A673 (cell line): ENCODE measurements at regions not wholly inside any gene's neighbourhood (a gene's known extent, or its start where the extent isn't known, plus 50 kb on each side); places are given as distances from the start of the nearest gene placed in this dataset. TPM values are rescaled to one million over a fixed set of nuclear protein-coding genes. Genes with fewer than 3 reads are reported as not detected.

Experiments
- microRNA-seq: library from miRNA; unstranded; fragments of <30 nt; microRNA quantifications from one replicate; pipeline ENCODE4 v1.2.0, GENCODE V29; 2021

Small RNA genes in the stretch of these regions (microRNA-seq; reads per million reads assigned to microRNA genes)
- not detected for gene MIR3672
